Stimulated activated effector memory CD8-positive, alpha-beta T cell treated with anti-CD3 and anti-CD28 coated beads, Interleukin-12 subunit alpha, Interleukin-12 subunit beta, amount 100 ng/mL, for 72 hours (primary cell): ENCODE measurements at regions not wholly inside any gene's neighbourhood (a gene's known extent, or its start where the extent isn't known, plus 50 kb on each side); places are given as distances from the start of the nearest gene placed in this dataset.

Experiments used
- ATAC-seq: fragments of 150-1000 bp; cut with Tn5 transposase; 2 replicates; pipeline ENCODE4 v1.10.0; 2021
- DNase-seq, 2 donors: peaks; one replicate each; pipeline ENCODE4 v3.0.0; 2021 to 2022; ENCODE audit warnings: low spot score in 2 of 2
- H3K27ac Mint-ChIP-seq: one replicate; pipeline ENCODE4 v1.8.0; 2022; ENCODE audit warnings: mild to moderate bottlenecking, mixed read lengths
- H3K36me3 Mint-ChIP-seq: one replicate; pipeline ENCODE4 v1.8.0; 2022; ENCODE audit warnings: mild to moderate bottlenecking, mixed read lengths
- H3K4me1 Mint-ChIP-seq: one replicate; pipeline ENCODE4 v1.8.0; 2022; ENCODE audit warnings: mixed read lengths
- H3K4me3 Mint-ChIP-seq: one replicate; pipeline ENCODE4 v1.8.0; 2022; ENCODE audit warnings: mild to moderate bottlenecking, mixed read lengths
- H3K9me3 Mint-ChIP-seq: one replicate; pipeline ENCODE4 v1.8.0; 2022; ENCODE audit warnings: mixed read lengths

- Mint-ChIP-seq H3K4me3 (no peak overlapping the region), H3K4me1 (no peaks in the 10 kb centered on the region)
Observed at GRCh38 chr13:47796816-47797215, 204.3 kb downstream of the SUCLA2 start.

DNA sequence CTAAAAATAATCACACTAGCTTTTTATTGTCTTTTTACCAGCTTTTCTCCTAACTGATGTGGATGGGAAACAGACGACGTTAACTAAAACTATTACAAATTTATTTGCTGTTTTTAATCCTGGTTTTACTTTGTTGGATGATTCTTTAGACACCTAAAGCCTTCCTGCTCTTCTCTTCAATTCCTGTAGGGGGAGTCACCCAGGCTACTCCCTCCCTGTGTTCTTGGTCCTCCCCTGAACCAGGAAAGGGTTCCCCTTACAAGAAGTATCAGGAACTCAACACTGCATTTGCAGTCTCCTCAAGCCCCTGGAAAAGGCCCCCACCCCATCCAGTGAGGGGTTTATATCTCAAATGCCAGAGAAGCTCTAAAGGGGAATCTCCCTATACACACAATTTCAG, 206.1 kb downstream of the SUCLA2 start:
- Mint-ChIP-seq H3K36me3 (no peaks in the 10 kb centered on the region), H3K4me1 (no peaks in the 10 kb centered on the region), H3K27ac (no peak overlapping the region), H3K4me3 (no peak overlapping the region), H3K9me3 (peaks cover 6% of the 10 kb centered on the region)
- DNase-seq (no peak), ATAC-seq (no peak)

More at GRCh38 chr13:47796816-47797215, 204.3 kb downstream of the SUCLA2 start:
- ATAC-seq (no peak), DNase-seq (no peak)
- no peaks in the 10 kb centered on the region for H3K9me3 Mint-ChIP-seq
- H3K27ac Mint-ChIP-seq = no peak overlapping the region
- no peaks in the 10 kb centered on the region for H3K36me3 Mint-ChIP-seq

- ATAC-seq = no peak
- DNase-seq = no peak
- Mint-ChIP-seq H3K27ac (no peak overlapping the region), H3K4me1 (no peaks in the 10 kb centered on the region), H3K9me3 (peaks cover 6% of the 10 kb centered on the region), H3K4me3 (no peak overlapping the region), H3K36me3 (no peaks in the 10 kb centered on the region)
Observed at GRCh38 chr13:47790755-47791154, 210.3 kb downstream of the SUCLA2 start.

GRCh38 chr13:47788844-47789243, 212.2 kb downstream of the SUCLA2 start:
- Mint-ChIP-seq H3K4me3 (no peak overlapping the region), H3K9me3 (peaks cover 6% of the 10 kb centered on the region), H3K36me3 (no peaks in the 10 kb centered on the region), H3K27ac (no peak overlapping the region), H3K4me1 (no peaks in the 10 kb centered on the region)
- ATAC-seq (no peak), DNase-seq (no peak)

GRCh38 chr13:47774671-47774994, 226.4 kb downstream of the SUCLA2 start:
- Mint-ChIP-seq H3K27ac (no peak overlapping the region), H3K36me3 (no peaks in the 10 kb centered on the region), H3K4me3 (no peak overlapping the region), H3K9me3 (peaks cover 9% of the 10 kb centered on the region), H3K4me1 (no peaks in the 10 kb centered on the region)
- no peak for ATAC-seq
- DNase-seq = no peak

GRCh38 chr13:47764817-47765216, 236.3 kb downstream of the SUCLA2 start:
- ATAC-seq = no peak
- no peaks in the 10 kb centered on the region for H3K4me1 Mint-ChIP-seq
- H3K27ac Mint-ChIP-seq = no peak overlapping the region
- no peaks in the 10 kb centered on the region for H3K36me3 Mint-ChIP-seq
- H3K4me3 Mint-ChIP-seq = no peak overlapping the region
- H3K9me3 Mint-ChIP-seq = no peaks in the 10 kb centered on the region
- no peak for DNase-seq

GRCh38 chr13:47757466-47758080, 243.5 kb downstream of the SUCLA2 start:
- no peaks in the 10 kb centered on the region for H3K9me3 Mint-ChIP-seq
- H3K4me1 Mint-ChIP-seq = no peaks in the 10 kb centered on the region
- no peak overlapping the region for H3K4me3 Mint-ChIP-seq
- H3K27ac Mint-ChIP-seq = no peak overlapping the region
- no peaks in the 10 kb centered on the region for H3K36me3 Mint-ChIP-seq
- ATAC-seq = no peak
- DNase-seq = no peak

- Mint-ChIP-seq H3K4me1 (no peaks in the 10 kb centered on the region), H3K4me3 (no peak overlapping the region), H3K36me3 (no peaks in the 10 kb centered on the region), H3K27ac (no peak overlapping the region), H3K9me3 (peaks cover 5% of the 10 kb centered on the region)
- no peak for DNase-seq
- ATAC-seq = no peak
Observed at GRCh38 chr13:47747901-47748300, 253.2 kb downstream of the SUCLA2 start.

DNA sequence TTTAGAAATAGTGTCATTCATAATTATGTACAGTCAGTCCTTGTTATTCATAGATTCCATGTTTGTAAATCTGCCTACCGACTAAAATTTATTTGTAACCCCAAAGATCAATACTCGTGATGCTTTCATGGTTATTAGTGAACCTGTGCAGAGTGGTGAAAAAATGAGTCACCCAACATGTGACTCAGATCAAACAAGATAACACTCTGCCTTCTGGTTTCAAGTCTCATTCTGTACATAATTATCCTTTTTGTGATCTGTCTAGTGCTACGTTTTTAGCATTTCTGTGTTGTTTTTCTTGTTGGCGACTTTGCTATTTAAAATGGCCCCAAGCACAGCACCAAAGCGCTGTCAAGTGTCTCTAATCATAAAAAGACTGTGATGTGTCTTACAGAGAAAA, 274.7 kb downstream of the SUCLA2 start:
- Mint-ChIP-seq H3K4me3 (no peak overlapping the region), H3K4me1 (no peaks in the 10 kb centered on the region), H3K36me3 (no peaks in the 10 kb centered on the region), H3K27ac (no peak overlapping the region), H3K9me3 (peaks cover 6% of the 10 kb centered on the region)
- ATAC-seq = no peak
- no peak for DNase-seq

DNA sequence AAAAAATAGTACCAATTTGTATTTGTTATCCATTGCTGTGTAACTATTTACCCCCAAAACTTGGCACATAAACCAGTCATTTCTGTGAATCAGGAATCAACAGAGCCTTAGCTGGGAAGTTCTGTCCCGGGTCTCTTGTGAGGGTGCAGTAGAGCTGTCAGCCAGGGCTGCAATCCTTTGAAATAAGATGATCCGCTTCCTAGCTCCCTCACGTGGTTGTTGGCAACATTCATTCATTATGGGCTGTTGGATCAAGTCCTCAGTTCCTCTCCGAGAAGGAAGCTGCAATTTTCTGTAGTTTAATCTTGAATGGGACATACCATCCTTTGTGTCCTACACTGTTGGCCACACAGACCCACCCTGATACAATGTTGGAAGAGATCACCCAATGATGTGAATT, 277.2 kb downstream of the SUCLA2 start:
- DNase-seq = no peak
- Mint-ChIP-seq H3K36me3 (no peaks in the 10 kb centered on the region), H3K27ac (no peak overlapping the region), H3K4me3 (no peak overlapping the region), H3K4me1 (no peaks in the 10 kb centered on the region), H3K9me3 (peaks cover 6% of the 10 kb centered on the region)
- ATAC-seq = no peak

DNA sequence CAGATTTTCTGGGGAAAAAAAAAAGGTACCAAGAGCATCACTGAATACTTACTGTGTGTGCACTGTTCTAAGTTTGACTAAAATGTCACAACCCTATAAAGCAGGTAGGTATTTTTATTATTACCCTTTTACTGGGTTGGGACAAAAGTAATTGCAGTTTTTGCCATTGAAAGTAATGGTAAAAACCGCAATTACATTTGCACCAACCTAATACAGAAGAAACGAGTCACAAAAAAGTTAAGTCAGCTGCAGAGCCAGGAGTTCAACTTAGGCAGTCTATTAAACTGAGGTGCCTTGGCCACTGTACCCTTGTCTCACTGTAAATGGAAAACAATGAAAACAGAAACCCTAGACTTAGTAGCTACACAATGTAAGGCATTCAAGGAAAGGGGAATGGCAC, 281.9 kb downstream of the SUCLA2 start:
- H3K4me3 Mint-ChIP-seq = no peak overlapping the region
- no peaks in the 10 kb centered on the region for H3K9me3 Mint-ChIP-seq
- no peak for DNase-seq
- no peaks in the 10 kb centered on the region for H3K36me3 Mint-ChIP-seq
- no peaks in the 10 kb centered on the region for H3K4me1 Mint-ChIP-seq
- no peak overlapping the region for H3K27ac Mint-ChIP-seq
- ATAC-seq = no peak

GRCh38 chr13:47718556-47718955, 282.5 kb downstream of the SUCLA2 start:
- Mint-ChIP-seq H3K36me3 (no peaks in the 10 kb centered on the region), H3K27ac (no peak overlapping the region), H3K4me1 (no peaks in the 10 kb centered on the region), H3K9me3 (no peaks in the 10 kb centered on the region), H3K4me3 (no peak overlapping the region)
- ATAC-seq (no peak), DNase-seq (no peak)

GRCh38 chr13:47708386-47708785, 292.7 kb downstream of the SUCLA2 start:
- no peaks in the 10 kb centered on the region for H3K4me1 Mint-ChIP-seq
- no peak overlapping the region for H3K27ac Mint-ChIP-seq
- peaks cover 3% of the 10 kb centered on the region for H3K9me3 Mint-ChIP-seq
- ATAC-seq = no peak
- no peak for DNase-seq
- H3K4me3 Mint-ChIP-seq = no peak overlapping the region
- H3K36me3 Mint-ChIP-seq = no peaks in the 10 kb centered on the region

GRCh38 chr13:47707414-47707813, 293.7 kb downstream of the SUCLA2 start:
- Mint-ChIP-seq H3K9me3 (peaks cover 3% of the 10 kb centered on the region), H3K36me3 (no peaks in the 10 kb centered on the region), H3K4me3 (no peak overlapping the region), H3K27ac (no peak overlapping the region), H3K4me1 (no peaks in the 10 kb centered on the region)
- no peak for ATAC-seq
- no peak for DNase-seq

DNA sequence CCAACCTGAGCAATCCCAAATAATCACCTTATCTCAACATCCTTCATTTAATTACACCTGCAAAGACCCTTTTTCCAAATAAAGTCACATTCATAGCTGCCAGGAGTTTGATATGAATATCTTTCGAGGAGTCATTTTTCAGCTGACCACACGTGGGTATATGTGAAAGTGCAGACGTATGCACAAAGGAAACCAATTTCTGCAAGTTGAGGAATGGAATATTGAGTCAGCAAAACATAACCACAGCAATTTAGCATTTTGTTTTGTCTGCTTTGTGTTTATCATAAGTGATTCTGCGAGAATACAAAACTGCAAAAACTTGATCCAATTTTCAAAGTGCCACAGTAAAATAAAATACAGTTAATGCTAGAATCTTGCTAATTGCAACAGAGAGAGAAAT, 295.9 kb downstream of the SUCLA2 start:
- H3K36me3 Mint-ChIP-seq = no peaks in the 10 kb centered on the region
- ATAC-seq (no peak), DNase-seq (no peak)
- no peak overlapping the region for H3K4me3 Mint-ChIP-seq
- H3K4me1 Mint-ChIP-seq = no peaks in the 10 kb centered on the region
- no peaks in the 10 kb centered on the region for H3K9me3 Mint-ChIP-seq
- H3K27ac Mint-ChIP-seq = no peak overlapping the region

- peaks cover 5% of the 10 kb centered on the region for H3K9me3 Mint-ChIP-seq
- H3K4me3 Mint-ChIP-seq = no peak overlapping the region
- no peaks in the 10 kb centered on the region for H3K4me1 Mint-ChIP-seq
- ATAC-seq (no peak), DNase-seq (no peak)
- H3K36me3 Mint-ChIP-seq = no peaks in the 10 kb centered on the region
- H3K27ac Mint-ChIP-seq = no peak overlapping the region
Observed at GRCh38 chr13:47696674-47697073, 304.4 kb downstream of the SUCLA2 start.

GRCh38 chr13:47687577-47687976, 313.5 kb downstream of the SUCLA2 start:
- DNase-seq (no peak), ATAC-seq (no peak)
- no peaks in the 10 kb centered on the region for H3K4me1 Mint-ChIP-seq
- H3K9me3 Mint-ChIP-seq = peaks cover 8% of the 10 kb centered on the region
- H3K36me3 Mint-ChIP-seq = no peaks in the 10 kb centered on the region
- H3K27ac Mint-ChIP-seq = no peak overlapping the region
- H3K4me3 Mint-ChIP-seq = no peak overlapping the region
